Sigmoid colon (tissue), 4 donors: ENCODE measurements at regions not wholly inside any gene's neighbourhood (a gene's known extent, or its start where the extent isn't known, plus 50 kb on each side); places are given as distances from the start of the nearest gene placed in this dataset.

ENCODE experiments used
- EP300 ChIP-seq, 4 donors: sonication (generic); formaldehyde crosslinking; IDR thresholded peaks; one replicate each; pipeline ENCODE4 v1.6.1; 2017; ENCODE audit warnings: antibody characterized with exemption in 4 of 4
- POLR2A ChIP-seq, 2 donors: fragments of 450-650 bp; IDR thresholded peaks; one replicate each; pipeline ENCODE4 v1.6.1; 2016; ENCODE audit warnings: antibody characterized with exemption in 2 of 2, mild to moderate bottlenecking in 2 of 2, moderate library complexity in 2 of 2
- POLR2AphosphoS5 ChIP-seq, 4 donors: sonication (generic); formaldehyde crosslinking; IDR thresholded peaks; one replicate each; pipeline ENCODE4 v1.6.1; 2017; ENCODE audit warnings: antibody characterized with exemption in 4 of 4
- TF ChIP-seq, protein P1 (sequence below), 4 experiments: fragments of 450-650 bp in 3 of 4; fragments of 200-600 bp in 1 of 4; IDR thresholded peaks; one replicate each; pipeline ENCODE4 v1.5.1; 2016 to 2019; ENCODE audit warnings: antibody characterized with exemption in 4 of 4, mild to moderate bottlenecking in 3 of 4, moderate library complexity in 2 of 4

DNA sequence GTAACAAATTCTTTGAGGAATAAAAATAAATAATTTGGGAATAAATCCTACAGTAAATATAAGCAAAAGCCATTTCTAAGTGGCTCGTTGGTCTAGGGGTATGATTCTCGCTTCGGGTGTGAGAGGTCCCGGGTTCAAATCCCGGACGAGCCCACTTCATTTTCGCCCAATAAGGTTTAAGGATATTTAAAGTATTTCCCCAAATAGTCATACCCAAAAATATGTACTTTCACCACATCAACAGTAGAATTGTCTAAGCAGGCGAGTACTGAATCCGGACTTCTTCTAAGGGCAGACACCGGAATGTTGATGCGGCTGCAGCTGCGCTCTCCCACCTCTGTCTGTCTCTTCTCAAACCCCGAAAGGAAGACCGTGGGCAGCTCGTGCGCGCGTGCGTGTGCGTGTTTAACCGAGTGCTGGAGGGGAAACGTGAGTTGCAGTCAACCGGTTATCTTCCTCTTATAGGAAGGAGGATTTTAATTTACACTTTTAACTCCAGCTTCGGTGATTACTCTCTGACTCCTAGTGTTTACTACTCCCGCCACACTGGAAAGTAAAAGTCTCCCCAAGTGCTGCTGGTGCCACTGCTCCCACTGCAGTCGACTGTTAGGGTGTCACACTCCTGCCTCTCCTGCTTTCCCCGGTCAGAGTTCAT lies 155.7 kb upstream of the PRSS16 start:
- TF ChIP-seq POLR2AphosphoS5 (IDR thresholded peaks at IDR 0.05) (no peak), POLR2A (IDR thresholded peaks at IDR 0.05) (no peak), EP300 (IDR thresholded peaks at IDR 0.05) (no peak)
- TF ChIP-seq, protein P1, sequence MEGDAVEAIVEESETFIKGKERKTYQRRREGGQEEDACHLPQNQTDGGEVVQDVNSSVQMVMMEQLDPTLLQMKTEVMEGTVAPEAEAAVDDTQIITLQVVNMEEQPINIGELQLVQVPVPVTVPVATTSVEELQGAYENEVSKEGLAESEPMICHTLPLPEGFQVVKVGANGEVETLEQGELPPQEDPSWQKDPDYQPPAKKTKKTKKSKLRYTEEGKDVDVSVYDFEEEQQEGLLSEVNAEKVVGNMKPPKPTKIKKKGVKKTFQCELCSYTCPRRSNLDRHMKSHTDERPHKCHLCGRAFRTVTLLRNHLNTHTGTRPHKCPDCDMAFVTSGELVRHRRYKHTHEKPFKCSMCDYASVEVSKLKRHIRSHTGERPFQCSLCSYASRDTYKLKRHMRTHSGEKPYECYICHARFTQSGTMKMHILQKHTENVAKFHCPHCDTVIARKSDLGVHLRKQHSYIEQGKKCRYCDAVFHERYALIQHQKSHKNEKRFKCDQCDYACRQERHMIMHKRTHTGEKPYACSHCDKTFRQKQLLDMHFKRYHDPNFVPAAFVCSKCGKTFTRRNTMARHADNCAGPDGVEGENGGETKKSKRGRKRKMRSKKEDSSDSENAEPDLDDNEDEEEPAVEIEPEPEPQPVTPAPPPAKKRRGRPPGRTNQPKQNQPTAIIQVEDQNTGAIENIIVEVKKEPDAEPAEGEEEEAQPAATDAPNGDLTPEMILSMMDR (IDR thresholded peaks at IDR 0.05) = no peak
